Neural progenitor cell (in vitro differentiated cells): ENCODE measurements at regions not wholly inside any gene's neighbourhood (a gene's known extent, or its start where the extent isn't known, plus 50 kb on each side); places are given as distances from the start of the nearest gene placed in this dataset.

ENCODE experiments used
- DNase-seq: peaks from one replicate; pipeline ENCODE4 v3.0.0-alpha.2; 2016; ENCODE audit warnings: low spot score
- H2AFZ ChIP-seq: fragments of 200-600 bp; sonication (generic); replicated peaks from 2 replicates; pipeline ENCODE4 v1.6.1; 2016; ENCODE audit warnings: antibody characterized with exemption
- H3F3A ChIP-seq: fragments of 200-600 bp; sonication (generic); 2 replicates; pipeline ENCODE4 v1.6.1; 2016; ENCODE audit warnings: antibody characterized with exemption, low read depth
- H3K27ac ChIP-seq: fragments of 200-600 bp; sonication (generic); 2 replicates; pipeline ENCODE4 v1.5.1; 2016; ENCODE audit warnings: mild to moderate bottlenecking
- H3K27me3 ChIP-seq: fragments of 200-600 bp; sonication (generic); 2 replicates; pipeline ENCODE4 v1.6.1; 2016; ENCODE audit warnings: mild to moderate bottlenecking, moderate library complexity
- H3K36me3 ChIP-seq: fragments of 200-600 bp; sonication (generic); 2 replicates; pipeline ENCODE4 v1.5.1; 2016
- H3K4me1 ChIP-seq: fragments of 200-600 bp; sonication (generic); 2 replicates; pipeline ENCODE4 v1.6.1; 2016; ENCODE audit warnings: mixed run types
- H3K4me2 ChIP-seq: fragments of 200-600 bp; sonication (generic); 2 replicates; pipeline ENCODE4 v1.6.1; 2016
- H3K4me3 ChIP-seq: fragments of 200-600 bp; sonication (generic); 2 replicates; pipeline ENCODE4 v1.5.1; 2016
- H3K79me2 ChIP-seq: fragments of 200-600 bp; sonication (generic); 2 replicates; pipeline ENCODE4 v1.6.1; 2016; ENCODE audit warnings: low read depth
- H3K9ac ChIP-seq: fragments of 200-600 bp; sonication (generic); 2 replicates; pipeline ENCODE4 v1.6.1; 2016
- H3K9me3 ChIP-seq: fragments of 200-600 bp; sonication (generic); 2 replicates; pipeline ENCODE4 v1.5.1; 2016; ENCODE audit warnings: low read depth
- H4K20me1 ChIP-seq: fragments of 200-600 bp; sonication (generic); 2 replicates; pipeline ENCODE4 v1.6.1; 2016; ENCODE audit warnings: low read depth
- H3K27ac Mint-ChIP-seq: 3 replicates; pipeline ENCODE4 v1.8.0; 2021; ENCODE audit warnings: mixed read lengths
- H3K27me3 Mint-ChIP-seq: 2 replicates; pipeline ENCODE4 v1.8.0; 2022; ENCODE audit warnings: low read depth, mild to moderate bottlenecking, inconsistent platforms, moderate library complexity, mixed read lengths; ENCODE audit not compliant: insufficient read depth
- H3K36me3 Mint-ChIP-seq: 3 replicates; pipeline ENCODE4 v1.8.0; 2021; ENCODE audit warnings: mixed read lengths
- H3K4me1 Mint-ChIP-seq: 3 replicates; pipeline ENCODE4 v1.8.0; 2021; ENCODE audit warnings: mixed read lengths
- H3K4me3 Mint-ChIP-seq: 3 replicates; pipeline ENCODE4 v1.8.0; 2021; ENCODE audit warnings: mild to moderate bottlenecking, moderate library complexity, mixed read lengths
- H3K9me3 Mint-ChIP-seq: 3 replicates; pipeline ENCODE4 v1.8.0; 2020; ENCODE audit warnings: mixed read lengths
- EZH2 ChIP-seq: fragments of 200-600 bp; sonication (generic); IDR thresholded peaks from 2 replicates; pipeline ENCODE4 v1.6.1; 2017; ENCODE audit warnings: antibody characterized with exemption, mild to moderate bottlenecking, moderate library complexity
- EZH2phosphoT487 ChIP-seq: fragments of 200-600 bp; sonication (generic); IDR thresholded peaks from 2 replicates; pipeline ENCODE4 v1.6.1; 2017; ENCODE audit warnings: antibody characterized with exemption
- TF ChIP-seq, protein P1 (sequence below): fragments of 200-600 bp; sonication (generic); IDR thresholded peaks from 2 replicates; pipeline ENCODE4 v1.5.1; 2017; ENCODE audit warnings: antibody characterized with exemption, mild to moderate bottlenecking

DNA sequence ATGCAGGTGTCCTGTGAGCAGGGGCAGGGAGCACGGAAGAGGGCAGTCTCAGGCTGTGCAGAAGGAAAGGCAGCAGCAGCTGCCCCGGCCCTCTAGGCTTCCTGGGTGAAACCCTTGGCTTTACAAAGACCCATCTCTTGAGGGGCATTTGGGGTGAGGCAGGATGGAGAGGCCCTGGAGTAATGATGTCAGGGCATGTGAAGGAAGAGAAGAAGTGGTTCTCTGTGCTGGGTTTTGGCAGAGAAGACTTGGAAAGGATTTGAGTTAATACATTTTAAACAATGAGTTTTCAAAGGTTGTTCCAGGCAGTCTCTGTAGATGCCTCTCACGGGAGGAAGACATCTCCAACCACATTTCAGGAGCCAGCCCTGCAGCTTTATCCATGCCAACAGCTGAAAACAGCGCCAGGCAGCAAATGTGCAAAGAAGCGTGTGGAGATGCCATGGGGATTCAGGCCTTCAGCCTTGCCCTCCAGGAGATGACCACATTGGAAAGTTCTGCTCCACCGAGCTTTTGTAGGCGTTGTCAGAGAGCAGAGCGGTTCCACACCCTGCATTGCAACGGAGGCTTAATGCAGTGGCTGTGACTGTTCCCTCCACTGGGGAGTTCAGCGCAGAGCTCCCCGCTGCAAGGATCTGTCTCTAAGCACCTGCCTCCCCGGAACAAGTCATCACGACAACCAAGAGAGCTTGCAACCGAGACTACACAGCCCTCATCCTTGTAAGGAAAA is 322.8 kb downstream of the UQCRFS1 start:
- H3K27ac Mint-ChIP-seq: peak overlapping the region; percentile 51
- Histone ChIP-seq H3K4me1 (peaks cover 4% of the 10 kb centered on the region), H3K9ac (no peak overlapping the region), H2AFZ (no peak overlapping the region), H3K4me2 (no peak overlapping the region), H3K9me3 (no peaks in the 10 kb centered on the region), H4K20me1 (no peaks in the 10 kb centered on the region), H3K4me3 (no peak overlapping the region), H3K79me2 (no peaks in the 10 kb centered on the region), H3F3A (no peaks in the 10 kb centered on the region), H3K36me3 (no peaks in the 10 kb centered on the region), H3K27me3 (no peaks in the 10 kb centered on the region), H3K27ac (no peak overlapping the region)
- H3K27me3 Mint-ChIP-seq: peaks cover 12% of the 10 kb centered on the region
- TF ChIP-seq EZH2 (no peak), EZH2phosphoT487 (no peak)
- TF ChIP-seq, protein P1, sequence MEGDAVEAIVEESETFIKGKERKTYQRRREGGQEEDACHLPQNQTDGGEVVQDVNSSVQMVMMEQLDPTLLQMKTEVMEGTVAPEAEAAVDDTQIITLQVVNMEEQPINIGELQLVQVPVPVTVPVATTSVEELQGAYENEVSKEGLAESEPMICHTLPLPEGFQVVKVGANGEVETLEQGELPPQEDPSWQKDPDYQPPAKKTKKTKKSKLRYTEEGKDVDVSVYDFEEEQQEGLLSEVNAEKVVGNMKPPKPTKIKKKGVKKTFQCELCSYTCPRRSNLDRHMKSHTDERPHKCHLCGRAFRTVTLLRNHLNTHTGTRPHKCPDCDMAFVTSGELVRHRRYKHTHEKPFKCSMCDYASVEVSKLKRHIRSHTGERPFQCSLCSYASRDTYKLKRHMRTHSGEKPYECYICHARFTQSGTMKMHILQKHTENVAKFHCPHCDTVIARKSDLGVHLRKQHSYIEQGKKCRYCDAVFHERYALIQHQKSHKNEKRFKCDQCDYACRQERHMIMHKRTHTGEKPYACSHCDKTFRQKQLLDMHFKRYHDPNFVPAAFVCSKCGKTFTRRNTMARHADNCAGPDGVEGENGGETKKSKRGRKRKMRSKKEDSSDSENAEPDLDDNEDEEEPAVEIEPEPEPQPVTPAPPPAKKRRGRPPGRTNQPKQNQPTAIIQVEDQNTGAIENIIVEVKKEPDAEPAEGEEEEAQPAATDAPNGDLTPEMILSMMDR: no peak
- no peaks in the 10 kb centered on the region for H3K36me3 Mint-ChIP-seq
- no peak for DNase-seq
- peaks cover 2% of the 10 kb centered on the region for H3K9me3 Mint-ChIP-seq
- no peak overlapping the region for H3K4me3 Mint-ChIP-seq
- peaks cover 26% of the 10 kb centered on the region for H3K4me1 Mint-ChIP-seq

DNA sequence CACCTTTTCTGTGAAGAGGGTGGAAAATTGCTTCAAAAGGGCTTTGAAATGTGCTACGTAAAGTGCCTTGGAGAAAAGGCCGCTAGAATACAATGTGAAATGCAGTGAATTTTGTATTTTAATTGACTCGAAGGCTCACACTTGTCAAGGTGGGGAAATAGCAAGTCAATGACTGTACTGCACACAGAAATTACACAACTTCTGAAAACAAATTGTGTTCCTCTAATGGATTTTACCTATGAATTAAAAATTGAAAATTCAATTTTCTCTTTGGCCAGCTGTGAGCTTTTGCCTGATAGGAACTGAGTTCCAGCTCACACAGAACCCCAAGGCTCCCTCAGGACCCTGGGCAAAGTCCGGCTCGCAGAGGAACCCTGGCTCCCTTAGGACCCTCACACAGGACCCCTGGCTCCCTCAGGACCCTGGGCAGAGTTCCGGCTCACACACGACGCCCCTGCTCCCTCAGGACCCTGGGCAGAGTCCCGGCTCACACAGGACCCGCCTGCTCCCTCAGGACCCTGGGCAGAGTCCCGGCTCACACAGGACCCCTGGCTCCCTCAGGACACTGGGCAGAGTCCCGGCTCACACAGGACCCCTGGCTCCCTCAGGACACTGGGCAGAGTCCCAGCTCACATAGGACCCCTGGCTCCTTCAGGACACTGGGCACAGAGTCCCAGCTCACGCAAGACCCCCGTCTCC is 324.9 kb downstream of the UQCRFS1 start:
- Mint-ChIP-seq H3K9me3 (peaks cover 2% of the 10 kb centered on the region), H3K4me1 (peaks cover 39% of the 10 kb centered on the region), H3K27ac (no peak overlapping the region), H3K4me3 (no peak overlapping the region), H3K36me3 (no peaks in the 10 kb centered on the region), H3K27me3 (peaks cover 16% of the 10 kb centered on the region)
- peak; percentile 69 for DNase-seq
- H3K27ac ChIP-seq: no peak overlapping the region
- H3K4me3 ChIP-seq: no peak overlapping the region
- H4K20me1 ChIP-seq: no peaks in the 10 kb centered on the region
- H3K9me3 ChIP-seq: no peaks in the 10 kb centered on the region
- no peak overlapping the region for H3K9ac ChIP-seq
- no peaks in the 10 kb centered on the region for H3K27me3 ChIP-seq
- TF ChIP-seq EZH2phosphoT487 (no peak), EZH2 (no peak)
- TF ChIP-seq, protein P1: no peak
- no peaks in the 10 kb centered on the region for H3K36me3 ChIP-seq
- no peak overlapping the region for H2AFZ ChIP-seq
- no peak overlapping the region for H3K4me2 ChIP-seq
- H3K79me2 ChIP-seq: no peaks in the 10 kb centered on the region
- peaks cover 11% of the 10 kb centered on the region for H3K4me1 ChIP-seq
- peaks cover 5% of the 10 kb centered on the region for H3F3A ChIP-seq

DNA sequence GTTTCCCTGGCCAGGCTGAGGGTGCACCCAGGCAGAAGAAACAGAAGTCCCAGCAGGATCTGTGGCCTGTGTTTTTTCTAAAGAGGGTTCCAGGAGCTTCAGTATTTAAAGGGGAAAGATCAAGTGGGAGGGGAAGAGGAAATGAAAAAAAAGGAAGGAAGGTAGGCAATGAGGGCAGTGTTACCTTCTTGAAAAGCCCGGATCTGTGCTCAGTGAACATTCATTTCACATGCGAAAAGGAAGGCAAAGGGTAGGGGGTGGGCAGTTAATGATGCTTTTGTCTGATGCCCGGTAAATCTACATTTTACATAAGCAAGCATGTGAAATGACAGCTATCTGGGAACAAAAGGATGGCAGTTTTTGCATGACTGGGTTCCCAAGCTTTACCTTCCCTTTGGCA is 326.2 kb downstream of the UQCRFS1 start:
- Histone ChIP-seq H3K79me2 (no peaks in the 10 kb centered on the region), H3K27me3 (no peaks in the 10 kb centered on the region), H4K20me1 (no peaks in the 10 kb centered on the region), H2AFZ (peak overlapping the region; percentile 42), H3F3A (peaks cover 13% of the 10 kb centered on the region), H3K9me3 (no peaks in the 10 kb centered on the region), H3K4me2 (no peak overlapping the region), H3K4me3 (no peak overlapping the region), H3K36me3 (no peaks in the 10 kb centered on the region), H3K27ac (no peak overlapping the region), H3K4me1 (peaks cover 16% of the 10 kb centered on the region), H3K9ac (no peak overlapping the region)
- no peak overlapping the region for H3K27ac Mint-ChIP-seq
- H3K27me3 Mint-ChIP-seq: peaks cover 18% of the 10 kb centered on the region
- TF ChIP-seq, protein P1: no peak
- TF ChIP-seq EZH2phosphoT487 (no peak), EZH2 (no peak)
- no peak overlapping the region for H3K4me3 Mint-ChIP-seq
- no peak for DNase-seq
- peaks cover 2% of the 10 kb centered on the region for H3K9me3 Mint-ChIP-seq
- peaks cover 53% of the 10 kb centered on the region for H3K4me1 Mint-ChIP-seq
- no peaks in the 10 kb centered on the region for H3K36me3 Mint-ChIP-seq
